Suprapubic skin (tissue), 3 donors: ENCODE measurements at regions not wholly inside any gene's neighbourhood (a gene's known extent, or its start where the extent isn't known, plus 50 kb on each side); places are given as distances from the start of the nearest gene placed in this dataset.
"Not testable (repeated sequence)": the region's sequence is repeated elsewhere in the genome, so short reads cannot be mapped to it uniquely, and the experiment has no call there.

Experiments used
- POLR2AphosphoS5 ChIP-seq, 3 donors: sonication (generic); formaldehyde crosslinking; IDR thresholded peaks; one replicate each; pipeline ENCODE4 v1.6.1; 2017; ENCODE audit warnings: antibody characterized with exemption in 3 of 3
- TF ChIP-seq, protein P1 (sequence below), 2 donors: fragments of 200-600 bp in 1 of 2; fragments of 450-650 bp in 1 of 2; sonication (generic) in 1 of 2; IDR thresholded peaks; one replicate each; pipeline ENCODE4 v1.5.1; 2016 to 2019; ENCODE audit warnings: antibody characterized with exemption in 2 of 2, mild to moderate bottlenecking in 1 of 2, moderate library complexity in 1 of 2

DNA sequence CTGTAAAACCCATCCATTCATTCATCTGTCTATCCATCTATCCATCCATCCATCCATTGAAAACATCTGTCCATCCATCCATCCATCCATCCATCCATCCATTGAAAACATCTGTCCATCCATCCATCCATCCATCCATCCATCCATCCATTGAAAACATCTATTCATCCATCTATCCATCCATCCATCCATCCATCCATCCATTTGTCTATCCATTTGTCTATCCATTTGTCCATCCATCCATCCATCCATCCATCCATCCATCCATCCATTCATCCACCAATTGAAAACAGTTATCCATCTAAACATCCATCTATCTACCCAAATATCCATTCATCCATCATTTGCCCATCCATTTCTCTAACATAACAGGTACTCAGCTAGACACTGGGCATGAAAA, 145.3 kb upstream of the TBX3 start:
- TF ChIP-seq, protein P1, sequence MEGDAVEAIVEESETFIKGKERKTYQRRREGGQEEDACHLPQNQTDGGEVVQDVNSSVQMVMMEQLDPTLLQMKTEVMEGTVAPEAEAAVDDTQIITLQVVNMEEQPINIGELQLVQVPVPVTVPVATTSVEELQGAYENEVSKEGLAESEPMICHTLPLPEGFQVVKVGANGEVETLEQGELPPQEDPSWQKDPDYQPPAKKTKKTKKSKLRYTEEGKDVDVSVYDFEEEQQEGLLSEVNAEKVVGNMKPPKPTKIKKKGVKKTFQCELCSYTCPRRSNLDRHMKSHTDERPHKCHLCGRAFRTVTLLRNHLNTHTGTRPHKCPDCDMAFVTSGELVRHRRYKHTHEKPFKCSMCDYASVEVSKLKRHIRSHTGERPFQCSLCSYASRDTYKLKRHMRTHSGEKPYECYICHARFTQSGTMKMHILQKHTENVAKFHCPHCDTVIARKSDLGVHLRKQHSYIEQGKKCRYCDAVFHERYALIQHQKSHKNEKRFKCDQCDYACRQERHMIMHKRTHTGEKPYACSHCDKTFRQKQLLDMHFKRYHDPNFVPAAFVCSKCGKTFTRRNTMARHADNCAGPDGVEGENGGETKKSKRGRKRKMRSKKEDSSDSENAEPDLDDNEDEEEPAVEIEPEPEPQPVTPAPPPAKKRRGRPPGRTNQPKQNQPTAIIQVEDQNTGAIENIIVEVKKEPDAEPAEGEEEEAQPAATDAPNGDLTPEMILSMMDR (IDR thresholded peaks at IDR 0.05), result not testable (repeated sequence)
- TF ChIP-seq POLR2AphosphoS5 (IDR thresholded peaks at IDR 0.05), result not testable (repeated sequence)
